Mammary epithelial cell (primary cell): ENCODE measurements at regions not wholly inside any gene's neighbourhood (a gene's known extent, or its start where the extent isn't known, plus 50 kb on each side); places are given as distances from the start of the nearest gene placed in this dataset.

ENCODE experiments used
- EZH2 ChIP-seq: IDR thresholded peaks from 2 replicates; pipeline ENCODE4 v1.6.1; 2012; ENCODE audit warnings: low read length, inconsistent platforms, borderline replicate concordance
- TF ChIP-seq, protein P1 (sequence below), 2 donors: IDR thresholded peaks in 1 of 2; conservative IDR thresholded peaks in 1 of 2; 2 replicates each; pipeline ENCODE4 v1.5.1; 2011 to 2012; ENCODE audit warnings: inconsistent platforms in 2 of 2, low read length in 2 of 2, mild to moderate bottlenecking in 2 of 2, control low read depth in 1 of 2, low read depth in 1 of 2; ENCODE audit not compliant: insufficient read depth in 1 of 2; ENCODE audit errors: extremely low read depth in 1 of 2

DNA sequence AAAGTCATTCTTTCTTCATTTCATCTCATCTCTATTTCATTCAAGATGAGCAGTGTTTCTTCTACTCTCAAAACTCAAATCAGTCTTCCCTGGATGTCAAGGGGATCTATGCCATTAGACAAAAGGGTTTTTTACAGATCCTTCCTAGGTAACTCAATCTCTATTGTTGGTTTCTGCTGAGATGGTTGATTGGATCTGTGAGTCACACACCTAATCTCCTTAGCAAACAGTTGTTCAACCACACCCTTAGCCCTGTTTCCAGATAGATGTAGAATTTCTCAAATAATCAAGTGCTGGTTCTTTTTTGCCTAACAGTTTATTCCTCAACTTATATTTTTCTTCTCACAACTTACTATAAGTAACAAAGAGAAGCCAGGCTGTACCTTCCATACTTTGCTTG lies 200.5 kb downstream of the KDR start:
- TF ChIP-seq, protein P1, sequence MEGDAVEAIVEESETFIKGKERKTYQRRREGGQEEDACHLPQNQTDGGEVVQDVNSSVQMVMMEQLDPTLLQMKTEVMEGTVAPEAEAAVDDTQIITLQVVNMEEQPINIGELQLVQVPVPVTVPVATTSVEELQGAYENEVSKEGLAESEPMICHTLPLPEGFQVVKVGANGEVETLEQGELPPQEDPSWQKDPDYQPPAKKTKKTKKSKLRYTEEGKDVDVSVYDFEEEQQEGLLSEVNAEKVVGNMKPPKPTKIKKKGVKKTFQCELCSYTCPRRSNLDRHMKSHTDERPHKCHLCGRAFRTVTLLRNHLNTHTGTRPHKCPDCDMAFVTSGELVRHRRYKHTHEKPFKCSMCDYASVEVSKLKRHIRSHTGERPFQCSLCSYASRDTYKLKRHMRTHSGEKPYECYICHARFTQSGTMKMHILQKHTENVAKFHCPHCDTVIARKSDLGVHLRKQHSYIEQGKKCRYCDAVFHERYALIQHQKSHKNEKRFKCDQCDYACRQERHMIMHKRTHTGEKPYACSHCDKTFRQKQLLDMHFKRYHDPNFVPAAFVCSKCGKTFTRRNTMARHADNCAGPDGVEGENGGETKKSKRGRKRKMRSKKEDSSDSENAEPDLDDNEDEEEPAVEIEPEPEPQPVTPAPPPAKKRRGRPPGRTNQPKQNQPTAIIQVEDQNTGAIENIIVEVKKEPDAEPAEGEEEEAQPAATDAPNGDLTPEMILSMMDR (conservative IDR thresholded peaks at IDR 0.05 in 1 of 2, IDR thresholded peaks at IDR 0.05 in 1 of 2; ENCODE audit: extremely low read depth in 1 of 2, insufficient read depth in 1 of 2, low read depth in 1 of 2, low read length in 2 of 2), result no peak
- no peak for TF ChIP-seq EZH2
